Smooth muscle cell (in vitro differentiated cells): ENCODE measurements at regions not wholly inside any gene's neighbourhood (a gene's known extent, or its start where the extent isn't known, plus 50 kb on each side); places are given as distances from the start of the nearest gene placed in this dataset.
A peak's percentile ranks its signal among the peaks of the same experiment; 100 is the strongest.

ENCODE experiments used
- DNase-seq: peaks from one replicate; lab custom pipeline; 2025; ENCODE audit not compliant: unreplicated experiment; lab: John Stamatoyannopoulos, UW
- H2AFZ ChIP-seq: fragments of 200-600 bp; sonication (generic); 2 replicates; pipeline ENCODE4 v1.6.0; 2016; ENCODE audit warnings: antibody characterized with exemption, low read depth, mild to moderate bottlenecking
- H3F3A ChIP-seq: fragments of 200-600 bp; sonication (generic); 2 replicates; pipeline ENCODE4 v1.6.0; 2017; ENCODE audit warnings: antibody characterized with exemption, low read depth
- H3K27ac ChIP-seq: fragments of 200-600 bp; sonication (generic); 2 replicates; pipeline ENCODE4 v1.5.1; 2016; ENCODE audit warnings: low read depth, mild to moderate bottlenecking
- H3K27me3 ChIP-seq: fragments of 200-600 bp; sonication (generic); 2 replicates; pipeline ENCODE4 v1.6.1; 2016; ENCODE audit warnings: low read depth, mild to moderate bottlenecking
- H3K36me3 ChIP-seq: fragments of 200-600 bp; sonication (generic); 2 replicates; pipeline ENCODE4 v1.5.1; 2016; ENCODE audit warnings: low read depth
- H3K4me1 ChIP-seq: fragments of 200-600 bp; sonication (generic); 2 replicates; pipeline ENCODE4 v1.5.1; 2016; ENCODE audit warnings: low read depth
- H3K4me2 ChIP-seq: fragments of 200-600 bp; sonication (generic); 2 replicates; pipeline ENCODE4 v1.6.0; 2016; ENCODE audit warnings: mild to moderate bottlenecking
- H3K4me3 ChIP-seq: fragments of 200-600 bp; sonication (generic); 2 replicates; pipeline ENCODE4 v1.5.1; 2016; ENCODE audit warnings: mild to moderate bottlenecking
- H3K79me2 ChIP-seq: fragments of 200-600 bp; sonication (generic); 2 replicates; pipeline ENCODE4 v1.6.0; 2016; ENCODE audit warnings: low read depth, mild to moderate bottlenecking
- H3K9ac ChIP-seq: fragments of 200-600 bp; sonication (generic); 2 replicates; pipeline ENCODE4 v1.6.0; 2016; ENCODE audit warnings: low read depth
- H3K9me3 ChIP-seq: fragments of 200-600 bp; sonication (generic); replicated peaks from 2 replicates; pipeline ENCODE4 v1.5.1; 2016; ENCODE audit warnings: low read depth
- H4K20me1 ChIP-seq: fragments of 200-600 bp; sonication (generic); 2 replicates; pipeline ENCODE4 v1.6.0; 2016; ENCODE audit warnings: low read depth
- WGBS: methylation state at CpG from one replicate; pipeline ENCODE4 v1.1.7; 2016; ENCODE audit warnings: low lambda C conversion rate; 5-methylcytosine and 5-hydroxymethylcytosine counted together
- TF ChIP-seq, protein P1 (sequence below): fragments of 200-600 bp; sonication (generic); IDR thresholded peaks from 2 replicates; pipeline ENCODE4 v1.5.1; 2017; ENCODE audit warnings: borderline replicate concordance, mild to moderate bottlenecking, antibody characterized with exemption; ENCODE audit not compliant: insufficient read depth, poor library complexity, severe bottlenecking

- TF ChIP-seq, protein P1, sequence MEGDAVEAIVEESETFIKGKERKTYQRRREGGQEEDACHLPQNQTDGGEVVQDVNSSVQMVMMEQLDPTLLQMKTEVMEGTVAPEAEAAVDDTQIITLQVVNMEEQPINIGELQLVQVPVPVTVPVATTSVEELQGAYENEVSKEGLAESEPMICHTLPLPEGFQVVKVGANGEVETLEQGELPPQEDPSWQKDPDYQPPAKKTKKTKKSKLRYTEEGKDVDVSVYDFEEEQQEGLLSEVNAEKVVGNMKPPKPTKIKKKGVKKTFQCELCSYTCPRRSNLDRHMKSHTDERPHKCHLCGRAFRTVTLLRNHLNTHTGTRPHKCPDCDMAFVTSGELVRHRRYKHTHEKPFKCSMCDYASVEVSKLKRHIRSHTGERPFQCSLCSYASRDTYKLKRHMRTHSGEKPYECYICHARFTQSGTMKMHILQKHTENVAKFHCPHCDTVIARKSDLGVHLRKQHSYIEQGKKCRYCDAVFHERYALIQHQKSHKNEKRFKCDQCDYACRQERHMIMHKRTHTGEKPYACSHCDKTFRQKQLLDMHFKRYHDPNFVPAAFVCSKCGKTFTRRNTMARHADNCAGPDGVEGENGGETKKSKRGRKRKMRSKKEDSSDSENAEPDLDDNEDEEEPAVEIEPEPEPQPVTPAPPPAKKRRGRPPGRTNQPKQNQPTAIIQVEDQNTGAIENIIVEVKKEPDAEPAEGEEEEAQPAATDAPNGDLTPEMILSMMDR = no peak
- Histone ChIP-seq H3K36me3 (no peaks in the 10 kb centered on the region), H3K27ac (no peak overlapping the region), H4K20me1 (no peaks in the 10 kb centered on the region), H3K9me3 (no peaks in the 10 kb centered on the region), H3F3A (no peaks in the 10 kb centered on the region), H3K9ac (no peak overlapping the region), H3K4me3 (no peak overlapping the region), H3K79me2 (no peaks in the 10 kb centered on the region), H3K4me2 (no peak overlapping the region), H3K4me1 (no peaks in the 10 kb centered on the region), H3K27me3 (no peaks in the 10 kb centered on the region), H2AFZ (no peak overlapping the region)
- no peak for DNase-seq
- 86% methylated on average over 3 of the region's 3 CpGs for WGBS
Observed at GRCh38 chr1:199736646-199737045, 290.9 kb upstream of the NR5A2 start.

DNA sequence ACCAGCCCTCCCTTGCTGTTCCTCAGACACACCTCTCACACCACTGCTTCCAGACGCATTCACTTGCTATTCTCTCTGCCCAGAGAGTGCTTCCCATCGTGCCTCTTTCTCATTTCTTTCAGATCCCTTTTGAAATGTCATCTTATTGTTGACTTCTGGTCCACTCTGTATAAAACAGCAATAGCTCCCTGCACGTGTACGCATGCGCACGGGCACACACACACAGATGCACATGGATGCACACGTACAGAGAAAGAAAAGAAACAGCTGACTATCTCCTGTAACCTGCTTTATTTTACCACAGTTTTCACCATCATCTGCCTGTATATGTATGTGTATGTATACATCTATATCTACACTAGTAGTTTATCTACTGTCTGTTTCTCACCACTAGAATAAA, 285.9 kb upstream of the NR5A2 start:
- Histone ChIP-seq H2AFZ (no peak overlapping the region), H3K4me2 (no peak overlapping the region), H3K36me3 (no peaks in the 10 kb centered on the region), H3K27ac (no peak overlapping the region), H3K4me3 (no peak overlapping the region), H3K9me3 (no peaks in the 10 kb centered on the region), H3K9ac (no peak overlapping the region), H4K20me1 (no peaks in the 10 kb centered on the region), H3K79me2 (no peaks in the 10 kb centered on the region), H3F3A (no peaks in the 10 kb centered on the region), H3K27me3 (peaks cover 3% of the 10 kb centered on the region), H3K4me1 (no peaks in the 10 kb centered on the region)
- no peak for DNase-seq
- TF ChIP-seq, protein P1 = no peak
- WGBS = 80% methylated on average over 7 of the region's 7 CpGs

DNA sequence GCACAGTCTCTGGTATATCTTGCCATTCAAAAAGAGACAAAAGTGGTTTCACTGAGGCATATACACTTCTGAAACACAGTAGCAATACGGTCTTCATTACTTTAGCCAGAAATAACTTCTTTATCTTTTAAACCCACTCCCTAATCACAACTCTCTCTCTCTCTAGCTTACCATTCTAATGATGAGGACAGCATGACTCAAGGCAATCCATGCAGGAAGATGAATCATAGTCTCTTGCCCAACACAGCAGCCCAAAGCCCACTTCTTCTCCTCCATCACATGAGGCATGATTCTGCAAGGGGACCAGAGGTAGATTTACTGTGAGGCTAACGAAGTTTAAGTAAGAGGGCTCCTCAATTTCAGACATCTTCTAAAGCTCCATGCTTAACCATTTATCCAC, 285.0 kb upstream of the NR5A2 start:
- Histone ChIP-seq H3K4me3 (no peak overlapping the region), H4K20me1 (no peaks in the 10 kb centered on the region), H3K27me3 (peaks cover 12% of the 10 kb centered on the region), H3K27ac (peak overlapping the region; percentile 38), H3K79me2 (no peaks in the 10 kb centered on the region), H3K4me1 (no peaks in the 10 kb centered on the region), H3F3A (no peaks in the 10 kb centered on the region), H3K9me3 (no peaks in the 10 kb centered on the region), H2AFZ (no peak overlapping the region), H3K9ac (no peak overlapping the region), H3K4me2 (peak overlapping the region; percentile 6), H3K36me3 (no peaks in the 10 kb centered on the region)
- DNase-seq = no peak
- WGBS = 26% methylated on average over 2 of the region's 2 CpGs
- TF ChIP-seq, protein P1 = no peak

GRCh38 chr1:199743227-199743626, 284.3 kb upstream of the NR5A2 start:
- Histone ChIP-seq H3K79me2 (no peaks in the 10 kb centered on the region), H3K4me1 (no peaks in the 10 kb centered on the region), H3F3A (no peaks in the 10 kb centered on the region), H3K9me3 (no peaks in the 10 kb centered on the region), H3K36me3 (no peaks in the 10 kb centered on the region), H3K27ac (peak overlapping the region; percentile 38), H3K4me3 (no peak overlapping the region), H2AFZ (no peak overlapping the region), H3K27me3 (peaks cover 19% of the 10 kb centered on the region), H3K4me2 (peak overlapping the region; percentile 6), H3K9ac (no peak overlapping the region), H4K20me1 (no peaks in the 10 kb centered on the region)
- TF ChIP-seq, protein P1 = no peak
- 63% methylated on average over 5 of the region's 5 CpGs for WGBS
- no peak for DNase-seq
